ENCODE measurements at regions not wholly inside any gene's neighbourhood (a gene's known extent, or its start where the extent isn't known, plus 50 kb on each side); places are given as distances from the start of the nearest gene placed in this dataset.

DNA sequence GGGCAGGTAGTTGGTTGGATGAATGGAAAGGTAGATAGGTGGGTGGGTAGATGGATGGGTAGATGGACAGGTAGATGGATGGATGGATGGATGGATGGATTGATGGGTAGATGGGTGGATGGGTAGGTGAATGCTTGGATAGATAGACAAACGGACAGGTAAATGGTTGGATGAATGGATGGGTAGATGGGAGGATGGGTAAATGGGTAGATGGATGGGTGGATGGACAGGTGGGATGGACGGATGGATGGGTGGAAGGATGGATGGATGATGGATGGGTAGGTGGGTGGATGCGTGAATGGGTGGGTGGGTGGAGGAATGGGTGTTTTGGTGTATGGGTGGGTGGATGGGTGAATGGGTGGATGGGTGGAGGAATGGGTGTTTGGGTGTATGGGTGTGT, 50.1 kb upstream of the ASAP2 start:
- DNase-seq = no peak

DNA sequence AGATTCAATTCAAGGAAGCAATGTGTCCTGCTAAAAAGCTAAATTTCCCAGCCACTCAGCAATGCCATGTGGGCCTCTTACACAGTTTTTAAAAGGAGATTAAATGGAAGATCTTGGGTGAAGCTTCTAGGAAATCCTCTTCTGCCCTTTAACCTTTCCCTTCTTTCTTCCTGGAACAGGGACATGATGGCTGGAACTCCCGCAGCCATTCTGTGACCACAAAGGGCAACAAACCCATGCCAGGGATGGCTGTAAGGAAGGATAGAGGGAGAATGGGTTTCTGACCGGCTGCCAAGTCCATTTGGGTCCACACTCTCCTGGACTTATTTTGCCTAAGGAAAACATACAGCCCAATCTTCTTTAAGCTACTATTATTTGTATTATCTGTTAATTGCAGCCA, 52.6 kb upstream of the ASAP2 start:
- DNase-seq = no peak

DNA sequence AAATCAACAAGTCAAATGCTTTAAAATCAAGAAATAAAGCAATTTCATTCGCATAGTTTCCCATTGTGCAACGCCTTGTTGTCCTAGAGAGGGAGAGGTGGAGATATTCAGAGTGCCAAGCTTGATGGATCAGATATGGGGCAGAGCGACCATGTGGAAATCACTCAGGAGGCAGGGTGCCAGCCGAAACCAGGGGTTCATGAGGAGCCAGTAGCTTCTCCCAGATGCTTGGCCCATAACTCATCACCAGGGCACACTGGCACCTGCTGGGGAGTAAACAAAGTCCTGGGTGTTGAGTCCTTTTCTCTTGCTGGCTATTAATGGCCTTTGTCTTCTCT, 53.0 kb upstream of the ASAP2 start:
- no peak for DNase-seq

DNA sequence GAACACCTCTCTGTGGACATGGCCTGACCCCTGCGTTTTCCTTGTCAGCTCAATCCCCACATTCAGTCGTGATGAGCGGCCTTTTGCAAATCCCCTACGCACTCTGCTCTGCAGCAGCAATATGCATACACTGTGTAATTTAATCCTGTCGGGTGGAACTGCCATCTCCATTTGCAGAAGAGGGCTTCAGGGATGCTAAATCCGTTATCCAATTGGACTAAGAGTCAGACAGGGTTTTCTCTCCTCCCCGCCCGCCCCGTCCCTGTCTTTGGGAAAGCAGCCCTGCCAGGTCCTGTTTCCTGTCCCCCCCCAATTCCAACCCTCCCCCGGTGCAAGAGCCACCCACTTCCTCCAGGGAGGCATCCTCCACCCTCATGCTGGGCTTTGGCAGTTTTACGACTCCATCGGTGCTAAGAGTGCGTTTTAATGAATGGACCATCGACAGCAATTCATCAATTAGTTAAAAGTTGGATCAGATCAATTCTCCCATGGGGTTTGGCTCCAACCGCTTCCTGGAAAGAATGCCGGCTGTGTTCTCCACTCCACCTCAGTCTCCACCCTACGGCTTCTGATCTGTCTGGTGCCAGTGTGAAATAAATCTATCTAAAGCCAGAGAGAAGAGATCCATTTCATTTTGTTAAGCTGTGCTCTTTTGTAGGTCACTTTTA, 53.5 kb upstream of the ASAP2 start:
- no peak for DNase-seq

DNA sequence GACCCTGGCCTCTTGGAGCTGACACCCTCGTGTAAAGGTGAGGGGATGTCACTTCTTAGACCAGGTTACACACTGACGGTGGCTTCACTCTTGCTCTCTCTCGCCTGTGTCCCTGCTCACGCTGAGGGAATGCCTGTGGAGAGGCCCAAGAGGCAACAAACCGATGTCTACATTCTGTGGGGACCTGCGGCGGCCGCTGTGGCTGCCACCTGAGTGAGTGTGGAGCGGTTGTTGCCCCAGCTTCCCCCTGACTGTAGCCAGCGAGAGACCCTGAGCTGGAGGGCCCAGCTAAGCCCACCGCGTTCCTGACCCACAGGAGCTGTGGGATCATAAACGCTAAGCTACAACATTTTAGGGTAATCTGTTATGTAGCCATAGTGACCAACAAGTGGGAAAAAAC, 55.7 kb upstream of the ASAP2 start:
- no peak for DNase-seq

DNA sequence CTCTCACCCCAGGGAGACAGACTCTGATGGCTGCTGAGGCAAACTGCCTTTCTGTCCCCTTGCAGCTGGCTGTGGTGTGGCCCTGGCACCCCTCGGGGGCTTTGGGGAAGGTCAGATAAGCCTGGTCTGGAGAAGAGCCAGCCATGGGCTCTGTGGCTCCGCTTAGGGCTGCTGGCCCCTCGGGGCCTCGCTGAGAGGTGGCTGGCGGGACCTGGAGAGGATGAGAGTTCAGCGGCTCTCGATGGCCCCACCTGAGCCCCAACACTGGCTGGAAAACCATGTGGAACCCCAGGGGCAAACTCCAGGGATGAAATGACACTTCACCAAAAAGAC, 56.1 kb upstream of the ASAP2 start:
- DNase-seq = no peak

DNA sequence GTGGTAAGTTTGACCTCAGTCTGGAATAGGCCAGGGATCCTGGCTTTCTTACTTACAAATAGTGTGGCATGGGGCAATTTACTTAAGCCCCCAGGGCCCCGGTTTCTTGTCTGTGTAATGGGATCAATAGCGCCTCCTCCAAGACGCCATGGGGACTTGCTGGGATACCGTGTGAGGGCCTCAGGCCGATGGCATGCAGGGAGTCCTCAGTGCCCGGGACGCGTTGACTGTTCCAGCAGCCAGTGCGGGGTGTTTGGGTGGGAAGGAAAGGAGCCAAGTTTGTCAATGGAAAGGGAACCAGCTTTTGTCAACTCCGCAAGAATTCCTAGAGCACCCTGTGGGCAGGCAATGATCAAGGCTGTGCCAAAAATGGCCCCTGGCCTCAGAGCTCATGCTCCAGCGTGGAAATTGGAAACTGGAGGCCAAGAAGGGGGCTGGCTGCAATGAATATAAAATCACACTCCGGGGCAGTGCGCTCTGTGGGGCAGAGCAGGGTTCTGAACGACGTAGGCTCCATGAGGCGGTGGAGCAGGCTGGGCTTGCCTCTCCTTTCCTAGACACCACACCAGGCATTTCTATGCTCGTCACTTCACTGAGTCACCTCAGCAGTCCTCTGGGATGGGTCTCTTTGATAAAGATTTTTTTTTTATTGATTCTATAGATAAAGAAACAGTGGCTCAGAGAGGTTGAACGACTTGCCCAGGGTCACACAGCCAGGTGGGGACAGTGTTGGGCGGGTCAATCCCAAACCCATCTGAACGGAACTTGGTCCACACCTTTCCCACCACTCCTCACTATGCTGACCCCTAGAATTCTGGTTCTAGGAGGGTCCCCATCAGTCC, 56.7 kb upstream of the ASAP2 start:
- no peak for DNase-seq

DNA sequence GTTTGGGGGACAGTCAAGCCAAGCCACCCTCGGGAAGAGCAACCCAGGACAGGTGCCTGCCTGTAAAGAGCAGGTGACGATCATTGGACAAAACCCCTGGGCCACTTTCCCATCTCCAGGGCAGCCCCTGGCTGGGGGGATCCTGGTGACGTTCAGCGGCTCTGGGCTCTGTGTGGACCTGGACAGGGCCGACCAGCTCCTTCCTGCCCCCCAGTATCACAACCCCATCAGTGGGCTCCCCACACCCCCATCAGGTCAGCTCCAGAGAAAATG, 57.3 kb upstream of the ASAP2 start:
- DNase-seq = no peak

DNA sequence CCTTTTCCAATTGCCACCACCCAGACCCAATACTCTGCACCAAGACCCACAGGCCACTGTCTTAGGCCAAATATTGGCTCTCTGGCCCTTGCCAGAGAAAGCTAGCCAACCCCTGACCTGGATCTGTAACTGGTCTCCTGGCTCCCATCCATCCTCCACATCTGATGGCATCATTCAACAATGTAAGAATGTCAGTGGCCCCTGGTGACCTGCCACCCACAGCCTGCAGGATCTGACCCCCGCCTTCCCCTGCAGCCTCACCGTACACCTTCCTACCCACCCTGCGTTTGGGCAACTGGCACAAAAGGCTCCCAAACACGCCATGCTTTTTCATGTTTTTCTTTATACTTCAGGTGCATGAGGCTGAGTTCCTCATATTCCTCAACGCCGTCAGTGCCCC, 60.0 kb upstream of the ASAP2 start:
- no peak for DNase-seq

DNA sequence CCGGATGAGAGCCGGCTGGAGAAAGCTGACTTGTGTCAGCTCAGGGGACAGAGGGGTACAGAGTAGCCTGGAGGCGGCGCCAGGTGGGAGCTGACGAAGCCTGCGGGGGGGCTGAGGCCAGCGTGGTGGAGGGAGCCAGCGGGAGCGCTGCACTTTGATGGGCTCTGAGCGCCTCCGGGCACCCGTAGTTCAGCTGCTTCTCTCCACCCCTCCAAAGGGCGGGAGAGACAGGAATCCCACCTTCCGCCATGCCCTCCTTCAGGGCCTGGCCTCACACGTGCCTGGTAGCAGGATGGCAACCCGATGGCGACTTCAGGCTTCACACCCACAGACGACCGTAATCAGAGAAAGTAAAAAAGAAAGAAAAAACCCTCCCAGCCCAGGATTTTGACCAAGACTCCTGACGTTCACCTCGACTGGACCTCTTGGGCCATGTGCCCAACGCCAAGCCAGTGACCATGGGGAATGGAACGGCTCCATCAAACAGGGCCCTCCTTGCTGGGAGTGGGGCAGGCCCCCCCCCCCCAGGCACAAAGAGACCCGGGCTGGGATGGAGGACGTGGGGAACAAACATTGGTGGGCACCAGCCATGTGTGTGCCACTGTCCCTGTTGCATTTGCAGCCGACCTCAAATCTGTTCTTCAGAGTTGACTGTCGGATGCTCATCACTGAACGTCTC, 60.7 kb upstream of the ASAP2 start:
- DNase-seq = no peak

DNA sequence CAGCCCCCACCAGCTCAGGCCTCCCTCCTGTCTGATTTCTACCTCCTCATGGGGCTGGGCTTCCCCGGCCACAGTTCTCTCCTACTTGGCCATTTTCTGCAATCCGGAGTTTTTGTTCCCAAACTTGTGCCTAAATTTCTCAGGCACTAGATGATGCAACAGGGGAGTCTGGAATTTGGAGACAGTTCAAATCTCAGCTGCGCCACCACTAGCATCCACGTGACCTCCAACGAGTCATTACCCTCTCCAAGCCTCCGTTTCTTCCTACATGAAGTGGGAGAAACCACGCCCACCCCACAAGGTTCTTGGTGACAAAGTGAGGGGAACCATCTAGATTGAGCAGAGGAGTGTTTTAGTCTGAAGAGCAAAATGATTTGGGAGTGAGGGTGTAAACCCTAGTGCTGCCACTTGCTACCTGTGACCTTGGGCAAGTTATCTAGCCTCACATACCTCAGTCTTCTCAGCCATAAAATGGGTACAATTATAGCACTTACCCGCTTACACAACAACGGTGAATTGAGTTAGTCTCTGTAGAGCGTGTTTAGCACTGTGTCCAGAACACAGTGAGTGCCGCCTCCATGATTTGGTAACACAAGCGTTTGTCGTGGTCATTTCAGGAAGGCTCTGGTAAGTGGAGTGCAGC, 61.4 kb upstream of the ASAP2 start:
- DNase-seq = no peak

DNA sequence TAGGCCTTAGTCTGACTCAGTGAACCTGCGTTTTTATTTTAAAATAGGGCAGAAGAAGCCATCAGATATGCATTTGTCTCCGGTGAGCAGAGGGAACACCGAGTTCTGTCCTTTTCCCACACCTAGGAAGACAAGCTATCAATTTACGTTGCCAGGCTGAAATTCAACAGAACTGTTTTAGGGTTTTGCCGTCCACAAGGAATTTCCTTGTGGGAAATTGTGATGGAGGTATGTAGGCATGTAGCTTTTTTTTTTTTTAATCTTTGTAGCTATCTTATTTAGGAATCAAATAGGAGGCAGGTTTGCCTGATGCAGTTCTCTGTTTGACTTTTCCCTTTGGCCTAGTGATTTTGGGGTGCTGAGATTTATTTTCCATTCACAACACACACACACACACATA, 62.0 kb upstream of the ASAP2 start:
- DNase-seq = no peak

DNA sequence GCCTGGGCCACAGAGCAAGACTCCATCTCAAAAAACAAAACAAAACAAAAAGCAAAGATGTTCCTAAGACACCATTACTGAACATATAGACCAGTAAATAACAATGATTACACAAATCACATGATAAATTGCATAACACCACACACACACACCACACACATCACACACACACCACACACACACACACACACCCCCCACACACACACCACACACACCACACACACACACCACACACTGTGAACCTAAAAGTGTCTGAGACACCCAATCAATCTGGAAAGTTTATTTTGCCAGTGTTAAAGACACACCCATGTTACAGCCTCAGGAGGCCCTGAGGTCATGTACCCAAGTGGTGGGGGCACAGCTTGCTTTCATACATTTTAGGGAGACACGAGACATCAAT, 62.6 kb upstream of the ASAP2 start:
- DNase-seq = no peak

DNA sequence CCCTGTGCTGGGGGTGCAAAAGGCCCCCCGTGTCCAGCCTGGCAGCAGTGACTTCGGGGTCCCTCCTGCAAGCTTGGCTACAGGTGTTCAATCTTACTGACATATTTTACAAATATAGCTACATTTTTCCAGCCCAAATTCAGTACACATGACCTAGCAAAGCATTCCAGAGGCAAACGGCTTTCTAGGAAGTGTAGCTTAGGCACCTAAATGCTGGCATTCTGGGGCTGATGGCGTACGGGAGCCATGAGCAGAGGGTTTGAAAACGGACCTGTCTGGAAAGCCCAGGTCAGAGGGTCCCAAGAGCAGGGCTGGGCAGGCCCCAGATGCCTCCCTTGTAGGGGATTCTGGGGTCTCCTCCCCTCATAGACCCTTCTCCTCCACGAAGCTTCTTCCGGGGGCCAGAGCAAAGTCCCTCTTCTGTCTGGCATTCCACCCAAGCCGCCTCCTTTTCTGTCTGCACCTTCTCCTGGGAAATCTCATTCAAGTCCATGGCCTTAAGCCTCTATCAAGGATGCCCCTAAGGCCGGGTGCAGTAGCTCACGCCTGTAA, 63.3 kb upstream of the ASAP2 start:
- DNase-seq = no peak

DNA sequence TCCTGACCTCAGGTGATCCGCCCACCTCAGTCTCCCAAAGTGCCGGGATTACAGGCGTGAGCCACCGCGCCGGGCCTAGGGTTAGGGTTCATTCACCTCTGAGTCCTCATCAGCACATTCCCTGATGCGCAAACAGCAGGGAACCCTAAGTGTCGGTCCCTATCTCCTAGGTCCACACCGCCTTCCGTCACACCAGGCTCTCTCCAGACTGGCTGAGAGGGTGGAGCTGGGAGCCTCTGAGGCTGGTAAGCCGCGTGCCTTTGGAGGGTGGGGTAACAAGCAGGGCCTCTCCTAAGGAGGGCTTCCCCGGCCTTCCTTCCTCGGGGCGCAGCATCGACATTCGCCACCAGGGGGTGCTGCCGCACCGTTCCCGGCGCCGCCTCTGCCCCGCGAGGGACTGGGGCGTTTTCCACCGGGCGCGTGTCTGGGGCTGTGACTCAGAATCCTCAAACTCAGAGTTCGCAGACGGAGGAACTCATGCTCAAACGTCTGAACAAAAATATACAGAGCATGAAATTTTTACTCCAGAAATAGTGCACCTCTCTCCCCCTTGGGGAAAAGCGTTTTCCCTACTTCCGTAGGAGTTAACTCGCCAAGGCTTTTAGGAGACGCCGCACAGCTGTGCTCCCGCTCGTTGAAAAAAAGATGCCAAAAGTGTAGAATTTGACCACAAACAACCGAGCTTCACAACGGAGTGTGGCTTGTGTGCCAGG, 63.9 kb upstream of the ASAP2 start:
- peak; percentile 52 for DNase-seq

DNA sequence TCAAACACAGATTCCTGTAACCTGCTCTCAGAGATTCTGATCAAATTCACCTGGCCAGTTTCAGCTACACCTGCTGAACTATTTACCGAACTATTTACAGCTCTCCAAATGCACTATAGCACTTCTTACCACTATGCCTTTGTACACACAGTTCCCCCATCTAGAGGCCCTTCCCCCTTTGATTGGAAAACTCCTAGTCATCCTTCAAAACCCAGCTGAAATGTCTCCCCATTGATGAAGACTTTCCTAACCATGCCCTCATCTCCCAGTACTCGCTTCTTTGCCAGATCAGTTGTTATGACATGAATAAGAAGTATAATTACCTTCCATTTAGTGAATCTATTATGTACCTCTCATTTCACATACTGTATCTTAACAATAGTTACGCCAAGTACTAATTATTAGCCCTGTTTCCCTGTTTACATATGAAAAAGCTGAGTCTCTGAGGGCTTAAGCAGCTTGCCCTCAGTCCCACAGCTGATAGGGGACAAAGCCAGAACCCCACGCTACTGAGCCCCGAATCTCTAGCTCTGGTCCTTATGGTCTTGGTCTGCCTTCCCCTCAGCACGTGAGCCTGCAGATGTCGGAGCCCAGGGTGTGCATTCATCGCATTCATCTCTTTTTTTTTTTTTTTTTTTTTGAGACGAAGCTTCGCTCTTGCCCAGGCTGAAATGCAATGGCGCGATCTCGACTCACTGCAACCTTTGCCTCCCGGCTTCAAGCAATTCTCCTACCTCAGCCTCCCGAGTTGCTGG, 64.7 kb upstream of the ASAP2 start:
- DNase-seq = no peak

DNA sequence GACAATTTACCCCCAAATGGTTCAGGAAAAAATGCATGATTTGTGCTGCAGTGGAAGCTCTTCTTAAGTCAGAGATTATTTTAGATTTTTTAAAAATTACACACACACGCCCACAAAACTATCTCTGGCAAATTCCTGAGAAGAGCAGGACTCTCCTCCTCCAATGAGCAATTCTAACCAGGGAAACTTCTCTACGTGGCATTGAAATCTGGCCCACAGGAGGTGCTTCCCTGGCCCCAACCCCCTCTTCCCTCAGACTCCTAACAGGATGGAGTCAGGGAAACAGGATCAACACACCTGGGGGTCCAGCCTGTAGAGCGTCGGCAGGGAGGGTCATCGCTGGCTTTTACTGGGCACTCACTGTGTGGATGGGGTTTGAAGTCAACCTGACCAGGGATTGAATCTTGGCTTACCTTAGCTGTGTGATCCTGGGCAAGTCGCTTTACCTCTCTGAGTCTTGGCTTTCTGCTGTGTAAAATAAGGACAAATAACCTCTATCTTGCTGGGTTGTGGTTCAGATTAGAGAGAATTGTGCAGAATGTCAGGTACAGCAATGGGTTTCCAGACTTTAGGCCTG, 65.4 kb upstream of the ASAP2 start:
- no peak for DNase-seq

DNA sequence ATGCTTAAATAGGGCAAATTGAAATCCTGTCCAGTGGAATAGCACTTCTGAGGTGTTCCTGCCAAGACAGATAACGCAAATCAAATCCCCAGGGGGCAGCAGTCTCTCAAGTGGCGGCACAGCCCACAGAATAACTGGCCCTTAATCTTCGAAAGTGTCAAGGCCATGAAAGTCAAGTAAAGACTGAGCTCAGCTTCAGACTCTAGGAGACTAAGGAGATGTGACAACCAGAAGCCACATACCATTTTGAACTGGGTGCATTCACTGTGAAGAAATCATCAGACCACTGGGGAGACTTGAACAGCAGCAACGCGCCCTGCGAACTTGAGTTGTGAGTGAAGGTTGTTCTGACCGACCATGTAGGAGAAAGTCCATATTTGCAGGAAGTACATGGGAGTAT, 66.0 kb upstream of the ASAP2 start:
- no peak for DNase-seq

DNA sequence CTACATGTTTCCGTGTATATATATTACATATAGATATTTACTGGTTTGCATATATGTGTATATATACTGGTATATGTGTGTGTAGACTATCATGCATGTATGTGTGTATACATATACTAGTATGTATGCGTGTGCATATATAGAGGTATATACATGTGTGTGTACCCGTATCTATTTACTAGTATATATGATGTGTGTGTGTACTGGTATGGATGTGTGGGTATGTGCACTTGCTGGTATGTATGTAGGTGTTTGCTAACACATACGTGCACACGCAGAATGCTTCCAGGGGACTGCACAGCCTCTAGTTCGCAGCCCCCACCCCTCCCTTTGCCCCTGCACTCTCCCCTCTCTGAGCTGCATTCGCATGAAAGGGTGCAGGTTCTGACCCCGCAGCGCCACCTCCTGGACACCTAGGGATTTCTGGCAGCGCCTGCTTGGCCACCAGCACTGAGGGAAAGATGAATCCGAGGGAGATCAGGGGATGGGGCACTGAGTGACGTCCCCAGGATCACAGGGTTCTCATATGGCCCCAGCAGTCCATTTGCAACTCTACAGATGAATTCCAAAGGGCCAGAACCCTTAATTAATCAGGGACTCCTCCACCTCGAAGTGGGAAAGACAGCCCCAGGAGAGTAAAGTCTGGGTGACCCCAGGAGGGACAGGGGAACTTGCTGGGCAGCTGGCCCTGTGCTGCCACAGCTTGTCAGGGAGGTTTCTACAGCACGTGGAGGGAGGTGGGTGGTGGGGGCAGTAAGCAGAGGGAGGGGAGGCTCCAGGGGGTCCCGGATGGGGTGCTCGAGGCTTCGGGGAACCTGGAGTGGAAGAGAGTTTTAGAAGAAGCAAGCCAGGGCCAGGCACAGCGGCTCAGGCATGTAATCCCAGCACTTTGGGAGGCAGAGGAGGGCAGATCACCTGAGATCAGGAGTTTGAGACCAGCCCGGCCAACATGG, 66.8 kb upstream of the ASAP2 start:
- peak; percentile 55 for DNase-seq

DNA sequence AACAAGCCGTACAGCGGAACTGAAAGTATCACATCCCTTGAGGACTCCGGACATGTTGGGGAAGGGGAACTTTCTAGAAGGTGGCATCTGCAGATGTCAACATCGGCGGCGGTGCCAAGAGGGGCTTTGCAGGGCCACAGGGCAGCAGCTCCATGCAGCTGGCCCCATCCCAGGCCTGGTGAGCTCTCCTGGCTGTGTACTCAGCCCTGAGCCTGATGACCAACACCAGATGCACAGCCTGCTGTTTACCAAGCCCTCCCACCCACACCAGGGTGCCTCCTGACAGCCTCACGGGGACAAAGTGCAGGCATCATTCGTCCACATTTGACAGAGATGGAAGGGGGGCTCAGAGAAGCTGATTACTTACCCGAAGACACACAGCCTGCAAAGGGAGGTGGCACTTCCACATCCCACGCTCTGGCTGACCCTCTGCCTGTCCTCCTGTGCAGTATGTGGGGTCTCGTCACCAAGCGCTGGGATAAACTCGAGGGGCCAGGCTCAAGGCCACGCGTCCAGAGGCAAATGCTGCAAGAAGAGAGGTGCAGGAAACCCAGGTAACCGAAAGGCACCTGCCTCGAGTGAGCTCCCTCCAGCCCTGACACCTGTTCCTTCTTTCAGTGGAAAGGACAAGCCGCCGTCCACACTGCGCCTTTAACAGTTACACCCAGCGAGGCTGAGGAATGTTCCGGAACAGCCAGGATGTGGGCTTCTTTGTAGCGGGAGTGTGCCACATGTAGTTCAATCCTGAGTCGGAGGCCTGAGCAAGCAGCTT, 69.0 kb upstream of the ASAP2 start:
- DNase-seq = no peak

Data from NCI-H2107 (cell line).